ENCODE measurements at regions not wholly inside any gene's neighbourhood (a gene's known extent, or its start where the extent isn't known, plus 50 kb on each side); places are given as distances from the start of the nearest gene placed in this dataset.
A peak's percentile ranks its signal among the peaks of the same experiment; 100 is the strongest.

GRCh38 chr4:167290678-167291077 lies 56.4 kb upstream of the SPOCK3 start:
- H3K9me3 ChIP-seq (ENCODE audit: insufficient read depth, low read depth, low read length) = no peaks in the 10 kb centered on the region
- no peaks in the 10 kb centered on the region for H3K27me3 ChIP-seq (ENCODE audit: insufficient read depth, low read length, poor library complexity, severe bottlenecking)
- H3K9ac ChIP-seq (ENCODE audit: low read depth, low read length, poor library complexity, severe bottlenecking) = no peak overlapping the region
- no peaks in the 10 kb centered on the region for H4K20me1 ChIP-seq (ENCODE audit: insufficient read depth, low read length, poor library complexity, severe bottlenecking)
- H3F3A ChIP-seq (ENCODE audit: low read depth) = no peaks in the 10 kb centered on the region
- no peak overlapping the region for H3K4me2 ChIP-seq (ENCODE audit: low read depth, low read length, poor library complexity, severe bottlenecking)
- H3K9me2 ChIP-seq (replicated peaks; ENCODE audit: low read depth, low read length) = no peaks in the 10 kb centered on the region
- H3K36me3 ChIP-seq (ENCODE audit: insufficient read depth, low read length) = no peaks in the 10 kb centered on the region
- no peak overlapping the region for H2AFZ ChIP-seq (ENCODE audit: low read length)
- H3K79me2 ChIP-seq (ENCODE audit: insufficient read depth, low read length) = no peaks in the 10 kb centered on the region
- H3K4me3 ChIP-seq (ENCODE audit: low read length, poor library complexity, severe bottlenecking) = no peak overlapping the region
- no peaks in the 10 kb centered on the region for H3K4me1 ChIP-seq (ENCODE audit: insufficient read depth, low read length, poor library complexity, severe bottlenecking)
- no peak for TF ChIP-seq EZH2phosphoT487 (IDR thresholded peaks at IDR 0.05; ENCODE audit: borderline replicate concordance)
- TF ChIP-seq, protein P1, sequence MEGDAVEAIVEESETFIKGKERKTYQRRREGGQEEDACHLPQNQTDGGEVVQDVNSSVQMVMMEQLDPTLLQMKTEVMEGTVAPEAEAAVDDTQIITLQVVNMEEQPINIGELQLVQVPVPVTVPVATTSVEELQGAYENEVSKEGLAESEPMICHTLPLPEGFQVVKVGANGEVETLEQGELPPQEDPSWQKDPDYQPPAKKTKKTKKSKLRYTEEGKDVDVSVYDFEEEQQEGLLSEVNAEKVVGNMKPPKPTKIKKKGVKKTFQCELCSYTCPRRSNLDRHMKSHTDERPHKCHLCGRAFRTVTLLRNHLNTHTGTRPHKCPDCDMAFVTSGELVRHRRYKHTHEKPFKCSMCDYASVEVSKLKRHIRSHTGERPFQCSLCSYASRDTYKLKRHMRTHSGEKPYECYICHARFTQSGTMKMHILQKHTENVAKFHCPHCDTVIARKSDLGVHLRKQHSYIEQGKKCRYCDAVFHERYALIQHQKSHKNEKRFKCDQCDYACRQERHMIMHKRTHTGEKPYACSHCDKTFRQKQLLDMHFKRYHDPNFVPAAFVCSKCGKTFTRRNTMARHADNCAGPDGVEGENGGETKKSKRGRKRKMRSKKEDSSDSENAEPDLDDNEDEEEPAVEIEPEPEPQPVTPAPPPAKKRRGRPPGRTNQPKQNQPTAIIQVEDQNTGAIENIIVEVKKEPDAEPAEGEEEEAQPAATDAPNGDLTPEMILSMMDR (conservative IDR thresholded peaks at IDR 0.05; ENCODE audit: low read length) = peak; percentile 44

- Histone ChIP-seq H3F3A (ENCODE audit: low read depth) (no peaks in the 10 kb centered on the region), H3K9me2 (replicated peaks; ENCODE audit: low read depth, low read length) (no peaks in the 10 kb centered on the region), H3K36me3 (ENCODE audit: insufficient read depth, low read length) (no peaks in the 10 kb centered on the region), H3K4me1 (ENCODE audit: insufficient read depth, low read length, poor library complexity, severe bottlenecking) (no peaks in the 10 kb centered on the region), H3K9ac (ENCODE audit: low read depth, low read length, poor library complexity, severe bottlenecking) (no peak overlapping the region), H3K9me3 (ENCODE audit: insufficient read depth, low read depth, low read length) (no peaks in the 10 kb centered on the region), H3K4me2 (ENCODE audit: low read depth, low read length, poor library complexity, severe bottlenecking) (no peak overlapping the region), H3K79me2 (ENCODE audit: insufficient read depth, low read length) (no peaks in the 10 kb centered on the region), H2AFZ (ENCODE audit: low read length) (no peak overlapping the region), H3K27me3 (ENCODE audit: insufficient read depth, low read length, poor library complexity, severe bottlenecking) (no peaks in the 10 kb centered on the region), H3K4me3 (ENCODE audit: low read length, poor library complexity, severe bottlenecking) (no peak overlapping the region), H4K20me1 (ENCODE audit: insufficient read depth, low read length, poor library complexity, severe bottlenecking) (no peaks in the 10 kb centered on the region)
- no peak for TF ChIP-seq EZH2phosphoT487 (IDR thresholded peaks at IDR 0.05; ENCODE audit: borderline replicate concordance)
- TF ChIP-seq, protein P1 (conservative IDR thresholded peaks at IDR 0.05; ENCODE audit: low read length) = no peak
Measured at GRCh38 chr4:167308876-167309275, 74.6 kb upstream of the SPOCK3 start.

DNA sequence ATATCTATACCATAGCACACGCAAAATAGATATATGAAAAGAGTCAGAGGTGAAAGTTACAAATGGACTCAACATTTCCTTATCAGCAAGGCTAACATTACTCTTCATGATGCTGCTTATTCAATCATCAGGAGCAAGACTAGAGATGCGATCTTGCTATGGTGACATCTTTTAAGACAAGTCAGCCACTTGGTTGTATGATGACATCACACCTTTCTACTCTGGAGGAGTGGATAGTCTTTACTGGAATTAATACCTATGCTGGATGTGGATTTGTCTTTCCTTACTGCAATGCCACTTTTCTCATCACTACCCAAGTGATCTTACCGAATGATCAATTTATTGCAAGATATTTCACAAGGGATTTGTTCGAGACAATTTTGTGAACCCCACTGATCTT lies 87.0 kb upstream of the SPOCK3 start:
- Histone ChIP-seq H3K4me3 (ENCODE audit: low read length, poor library complexity, severe bottlenecking) (no peak overlapping the region), H4K20me1 (ENCODE audit: insufficient read depth, low read length, poor library complexity, severe bottlenecking) (no peaks in the 10 kb centered on the region), H3K9me2 (replicated peaks; ENCODE audit: low read depth, low read length) (no peaks in the 10 kb centered on the region), H3K9me3 (ENCODE audit: insufficient read depth, low read depth, low read length) (no peaks in the 10 kb centered on the region), H3K9ac (ENCODE audit: low read depth, low read length, poor library complexity, severe bottlenecking) (no peak overlapping the region), H3K27me3 (ENCODE audit: insufficient read depth, low read length, poor library complexity, severe bottlenecking) (no peaks in the 10 kb centered on the region), H2AFZ (ENCODE audit: low read length) (no peak overlapping the region), H3K4me1 (ENCODE audit: insufficient read depth, low read length, poor library complexity, severe bottlenecking) (no peaks in the 10 kb centered on the region), H3K79me2 (ENCODE audit: insufficient read depth, low read length) (no peaks in the 10 kb centered on the region), H3K36me3 (ENCODE audit: insufficient read depth, low read length) (no peaks in the 10 kb centered on the region), H3K4me2 (ENCODE audit: low read depth, low read length, poor library complexity, severe bottlenecking) (no peak overlapping the region), H3F3A (ENCODE audit: low read depth) (no peaks in the 10 kb centered on the region)
- no peak for TF ChIP-seq EZH2phosphoT487 (IDR thresholded peaks at IDR 0.05; ENCODE audit: borderline replicate concordance)
- TF ChIP-seq, protein P1 (conservative IDR thresholded peaks at IDR 0.05; ENCODE audit: low read length) = no peak
